Myocyte (in vitro differentiated cells): ENCODE measurements at regions not wholly inside any gene's neighbourhood (a gene's known extent, or its start where the extent isn't known, plus 50 kb on each side); places are given as distances from the start of the nearest gene placed in this dataset.
"Not testable (repeated sequence)": the region's sequence is repeated elsewhere in the genome, so short reads cannot be mapped to it uniquely, and the experiment has no call there.

Experiments used
- DNase-seq: peaks from one replicate; pipeline ENCODE4 v3.0.0-alpha.2; 2012; ENCODE audit warnings: low read depth

DNA sequence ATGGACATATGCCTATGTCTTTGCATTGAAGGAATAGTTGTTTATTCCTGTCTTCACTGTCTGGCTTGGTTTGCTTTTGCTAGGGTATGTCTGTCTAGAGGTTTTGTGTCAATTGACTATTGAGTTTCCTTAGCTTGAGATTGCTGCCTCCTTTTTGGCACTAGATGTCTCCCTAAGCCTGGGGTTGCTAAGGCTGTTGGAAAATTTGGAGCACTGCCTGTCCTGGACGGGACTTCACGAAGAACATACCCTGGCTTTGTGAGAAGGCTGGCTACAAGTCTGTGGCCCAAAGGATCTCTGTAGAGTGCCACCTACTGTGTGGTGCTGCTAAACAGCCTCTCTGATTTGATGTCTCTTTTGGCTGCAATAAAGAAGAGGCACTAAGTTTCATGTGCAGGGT, 183.8 kb upstream of the NUDT10 start:
- no peak for DNase-seq

DNA sequence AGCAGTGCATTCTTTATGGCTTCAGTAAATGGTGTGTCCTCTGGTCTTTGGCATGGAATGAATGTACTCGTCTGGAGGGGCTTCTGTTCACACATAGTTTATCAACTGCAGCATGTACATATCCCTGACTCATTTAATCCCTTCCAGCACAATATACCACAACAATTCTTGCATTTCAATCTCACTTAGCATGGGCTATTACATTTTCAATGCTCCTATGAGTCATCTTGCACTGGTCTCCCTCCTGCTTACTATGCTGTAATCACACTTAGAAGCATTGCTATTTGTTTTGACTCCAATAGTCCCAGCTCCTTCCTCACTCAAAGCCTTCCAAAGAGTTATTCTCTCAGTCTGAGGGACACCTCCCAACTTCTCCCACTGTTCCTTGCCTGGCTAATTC, 180.9 kb upstream of the NUDT10 start:
- DNase-seq, result no peak

DNA sequence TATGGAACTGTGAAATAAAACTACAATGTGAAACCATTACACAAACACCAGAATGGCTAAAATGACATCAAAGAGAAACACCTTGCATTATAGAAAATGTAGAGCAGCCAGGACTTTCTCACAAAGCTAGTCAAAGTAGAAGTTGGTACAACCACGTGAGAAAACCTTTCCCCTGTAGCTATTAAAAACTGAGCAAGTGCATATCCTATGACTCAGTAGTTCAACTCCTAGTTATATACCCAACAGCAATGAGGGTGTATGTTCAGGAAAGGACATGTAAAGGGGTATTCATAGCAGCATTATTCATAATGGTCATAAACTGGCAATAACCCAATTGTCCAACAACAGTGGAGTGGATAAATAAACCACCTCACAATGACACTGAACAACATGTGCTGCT, 177.5 kb upstream of the NUDT10 start:
- no peak for DNase-seq

DNA sequence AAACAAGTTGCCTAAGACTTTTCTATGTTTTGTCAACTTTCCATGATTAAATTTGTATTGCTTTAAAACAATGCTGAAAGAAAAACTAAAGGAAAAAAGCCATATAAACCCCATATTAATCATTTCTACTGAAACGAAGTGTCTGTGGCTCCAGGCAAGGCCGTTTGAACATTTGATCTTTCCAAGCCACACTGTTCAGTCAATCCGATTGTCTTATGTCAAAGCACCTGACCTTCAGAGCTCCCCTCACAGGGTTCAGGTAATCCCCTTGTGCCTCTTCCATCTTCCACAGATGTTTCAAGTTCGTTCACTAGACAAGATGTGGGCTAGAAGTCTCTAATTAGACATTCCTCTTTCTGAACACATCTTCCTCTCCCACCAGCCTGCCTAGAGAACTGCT, 177.1 kb upstream of the NUDT10 start:
- no peak for DNase-seq

DNA sequence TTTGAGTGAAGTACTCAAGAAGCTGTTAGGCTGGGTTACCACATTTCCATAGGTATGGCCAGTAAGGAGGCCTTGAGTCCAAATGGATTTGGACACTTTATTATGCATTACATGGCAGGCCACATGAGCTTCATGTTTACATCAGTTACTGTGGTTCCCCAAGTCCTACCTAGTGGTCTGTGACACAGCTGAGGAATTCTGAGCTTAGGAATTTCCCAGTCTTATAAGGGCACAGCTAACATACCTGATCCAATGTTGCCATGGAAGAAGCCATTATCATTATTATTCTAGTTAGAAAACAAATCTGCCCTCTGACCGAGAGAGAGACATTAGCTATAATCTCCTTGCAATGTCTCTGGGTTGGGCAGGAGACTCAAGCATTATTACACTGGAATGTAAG, 174.4 kb upstream of the NUDT10 start:
- DNase-seq, result no peak

DNA sequence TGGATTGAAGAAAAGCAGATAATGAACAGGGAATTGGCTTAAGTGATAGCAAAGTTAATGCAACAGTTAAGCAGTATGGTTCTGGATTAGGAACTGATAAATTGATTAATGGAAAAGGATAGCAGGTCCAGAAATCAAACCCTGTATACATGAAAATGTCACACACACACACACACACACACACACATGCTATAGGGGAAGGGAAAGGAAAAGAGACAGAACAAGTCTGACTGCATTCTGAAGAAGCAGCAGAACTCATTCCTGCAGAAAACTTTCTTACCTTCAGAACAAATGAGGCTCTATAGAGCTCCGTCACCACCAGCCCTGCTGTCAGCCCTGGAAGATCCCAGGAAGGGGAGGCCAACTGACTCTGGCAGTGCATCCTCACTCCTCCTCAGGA, 173.2 kb upstream of the NUDT10 start:
- DNase-seq, result not testable (repeated sequence)

DNA sequence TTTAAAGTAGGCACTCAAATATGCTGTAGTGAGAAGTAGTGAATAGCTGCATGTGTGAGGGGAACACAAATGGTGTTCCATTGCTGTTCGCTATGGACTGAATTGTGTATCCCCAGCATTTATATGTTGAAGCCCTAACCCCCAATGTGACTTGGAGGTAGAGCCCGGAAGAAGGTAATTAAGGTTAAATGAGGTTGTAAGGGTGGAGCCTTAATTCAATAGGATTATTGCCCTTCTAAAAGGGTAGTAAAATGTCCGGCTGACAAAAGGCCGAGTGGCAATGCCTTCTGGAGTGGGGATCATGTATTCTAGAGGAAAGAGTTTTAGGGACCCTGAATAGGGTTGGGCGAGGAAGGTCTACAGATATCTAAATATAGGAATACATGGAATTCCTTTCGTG, 168.9 kb upstream of the NUDT10 start:
- no peak for DNase-seq

DNA sequence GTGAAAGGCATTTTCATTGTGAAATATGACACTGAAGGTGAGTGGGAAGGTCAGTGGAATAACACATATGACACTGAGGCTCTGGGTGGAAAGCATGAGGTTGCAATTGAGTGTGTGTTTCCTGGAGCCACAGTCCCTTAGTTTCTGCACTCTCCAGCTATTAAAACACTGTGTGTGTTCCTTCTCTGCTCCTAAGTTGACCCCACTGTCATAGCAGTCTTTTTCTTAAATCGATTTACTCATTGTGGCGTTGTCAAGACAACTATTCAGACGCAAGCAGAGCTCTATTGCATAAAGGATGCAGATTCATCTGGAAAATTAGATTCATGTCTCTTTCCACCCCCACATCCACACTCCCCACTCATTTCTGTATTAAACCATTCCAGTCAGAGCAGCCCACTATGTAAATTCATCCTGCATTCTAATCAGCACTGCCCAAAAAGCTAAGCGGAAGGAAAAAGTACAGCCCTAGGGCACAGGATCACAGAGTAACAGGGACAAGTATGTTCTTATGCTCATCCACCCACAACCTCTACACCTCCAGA, 154.2 kb upstream of the NUDT10 start:
- DNase-seq, result not testable (repeated sequence)

DNA sequence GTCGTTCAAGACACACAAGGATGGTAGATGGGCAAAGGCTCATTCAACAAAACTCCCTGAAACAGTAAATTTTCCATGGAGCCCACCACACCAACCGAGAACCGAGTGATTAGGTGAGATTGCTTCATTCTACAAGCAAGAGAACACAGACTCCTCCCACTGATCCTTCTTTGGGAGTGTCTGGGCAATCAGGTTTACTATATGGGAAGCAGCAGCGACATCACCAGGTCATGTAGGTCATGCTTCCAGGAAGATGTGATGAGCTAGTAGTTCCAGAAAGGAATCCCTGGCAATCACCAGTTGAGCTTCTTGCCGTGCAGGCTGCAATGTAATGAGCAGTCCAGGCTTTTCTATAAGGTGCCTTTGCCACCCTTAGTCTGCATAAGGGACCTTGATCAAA, 152.8 kb upstream of the NUDT10 start:
- DNase-seq, result not testable (repeated sequence)

DNA sequence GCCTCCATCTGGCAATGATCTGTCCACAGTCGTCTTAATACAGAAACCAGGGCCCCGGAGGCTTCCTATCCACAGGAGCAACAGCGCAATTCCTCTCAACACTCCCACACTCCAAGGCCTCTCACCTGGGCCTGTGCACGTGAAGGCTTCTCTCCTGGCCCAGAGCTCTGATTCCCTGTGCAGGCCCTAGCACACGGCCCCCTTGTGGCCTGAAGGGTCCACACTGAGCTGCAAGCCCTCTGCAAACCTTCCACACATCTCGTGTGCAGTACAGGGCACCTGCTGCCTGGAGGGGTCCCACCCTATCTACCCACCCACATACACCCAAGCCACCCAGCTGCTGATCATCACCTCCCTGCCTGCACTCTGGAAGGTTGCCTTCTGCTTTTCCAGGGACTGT, 150.1 kb upstream of the NUDT10 start:
- no peak for DNase-seq

DNA sequence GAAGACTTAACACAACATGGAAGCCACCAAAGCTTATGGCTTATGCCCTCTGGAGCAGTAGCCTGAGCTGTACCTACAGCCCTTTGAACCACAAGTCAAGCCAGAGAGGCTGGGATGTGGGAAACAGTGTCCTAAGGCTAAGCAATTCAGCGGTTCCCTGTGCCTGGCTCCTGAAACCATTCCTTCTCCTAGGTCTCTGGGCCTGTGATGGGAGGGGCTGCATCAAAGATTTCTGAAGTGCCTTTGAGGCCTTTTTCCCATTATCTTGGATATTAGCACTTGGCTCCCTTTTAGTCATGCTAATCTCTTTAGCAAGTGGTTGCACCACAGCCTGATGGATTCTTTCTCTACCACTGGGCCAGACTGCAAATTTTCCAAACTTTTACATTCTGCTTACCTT, 140.5 kb upstream of the NUDT10 start:
- no peak for DNase-seq

DNA sequence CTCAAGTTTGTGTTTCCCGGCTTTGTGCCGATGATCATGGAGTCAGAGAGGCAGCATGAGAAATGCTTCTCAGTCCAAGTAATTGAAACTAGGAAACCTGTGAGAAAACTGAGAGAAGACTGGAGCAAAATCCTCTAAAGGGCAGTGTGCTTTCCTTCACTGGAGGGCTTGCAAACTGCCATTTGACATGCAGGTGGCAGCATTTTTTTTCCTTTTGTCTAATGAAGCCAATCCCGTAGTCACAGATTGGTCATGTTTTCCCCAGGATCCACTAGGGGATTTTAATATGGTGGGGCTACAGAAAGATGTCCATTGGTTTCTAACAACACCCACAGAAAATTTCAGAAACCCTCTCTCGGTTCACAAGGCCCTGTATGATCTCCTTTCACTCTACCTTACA, 117.4 kb upstream of the NUDT10 start:
- no peak for DNase-seq

DNA sequence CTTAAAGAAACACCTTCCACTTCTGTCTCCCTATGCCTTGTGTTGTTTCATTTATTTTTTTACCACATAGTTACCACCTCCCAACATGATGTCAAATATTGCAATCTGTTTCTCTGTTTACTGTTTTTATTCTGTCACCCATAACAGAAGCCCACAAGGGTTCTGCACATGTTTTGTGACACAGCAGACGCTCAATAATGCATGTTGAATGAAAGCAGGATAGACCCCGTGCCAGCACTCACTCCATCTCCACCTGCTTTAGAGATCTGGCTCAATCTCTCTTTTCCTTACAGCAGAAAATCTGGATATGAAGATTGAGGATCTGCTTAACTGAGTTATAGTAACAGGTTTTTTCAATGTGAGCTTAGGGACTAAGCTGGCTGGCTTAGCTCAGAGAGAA, 116.8 kb upstream of the NUDT10 start:
- no peak for DNase-seq

DNA sequence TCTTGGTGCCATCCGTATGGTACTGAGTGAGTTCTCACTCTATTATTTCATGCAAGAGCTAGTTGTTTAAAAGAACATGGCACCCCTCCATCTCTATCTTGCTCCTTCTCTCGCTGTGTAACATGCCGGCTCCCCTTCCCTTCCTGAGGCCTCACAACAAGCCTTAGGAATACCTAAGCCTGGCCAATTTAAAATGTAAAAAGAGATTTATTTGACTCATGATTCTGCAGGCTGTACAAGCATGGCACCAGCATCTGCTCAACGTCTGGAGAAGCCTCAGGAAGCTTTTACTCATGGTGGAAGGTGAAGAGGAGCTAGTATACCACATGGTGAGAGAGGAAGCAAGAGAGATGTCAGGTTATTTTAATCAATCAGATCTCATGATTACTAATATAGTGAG, 90.4 kb upstream of the NUDT10 start:
- DNase-seq, result no peak

DNA sequence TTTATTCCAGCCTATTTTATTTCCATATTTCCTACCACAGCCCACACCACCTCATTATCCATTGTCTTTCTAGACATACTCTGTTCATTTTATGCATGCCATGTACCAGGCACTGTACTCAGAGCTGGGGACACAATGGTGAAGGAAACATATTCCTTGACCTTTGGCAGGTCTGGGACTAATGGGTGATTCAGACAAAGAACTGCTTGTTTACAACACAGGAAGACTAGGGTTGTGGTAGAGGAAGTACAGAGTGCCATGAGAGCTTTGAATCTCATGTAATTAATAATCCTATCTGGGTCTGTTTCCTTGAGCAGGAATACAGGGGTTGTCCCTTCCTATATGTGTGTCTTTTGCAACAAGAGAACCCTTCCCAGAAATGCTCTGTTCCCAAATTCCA, 75.1 kb upstream of the NUDT10 start:
- DNase-seq, result no peak

DNA sequence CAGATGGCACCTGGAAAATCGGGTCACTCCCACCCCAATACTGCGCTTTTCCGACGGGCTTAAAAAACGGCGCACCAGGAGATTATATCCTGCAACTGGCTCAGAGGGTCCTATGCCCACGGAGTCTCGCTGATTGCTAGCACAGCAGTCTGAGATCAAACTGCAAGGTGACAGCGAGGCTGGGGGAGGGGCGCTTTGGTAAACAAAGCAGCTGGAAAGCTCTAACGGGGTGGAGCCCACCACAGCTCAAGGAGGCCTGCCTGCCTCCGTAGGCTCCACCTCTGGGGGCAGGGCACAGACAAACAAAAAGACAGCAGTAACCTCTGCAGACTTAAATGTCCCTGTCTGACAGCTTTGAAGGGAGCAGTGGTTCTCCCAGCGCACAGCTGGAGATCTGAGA, 70.4 kb upstream of the NUDT10 start:
- DNase-seq, result not testable (repeated sequence)

DNA sequence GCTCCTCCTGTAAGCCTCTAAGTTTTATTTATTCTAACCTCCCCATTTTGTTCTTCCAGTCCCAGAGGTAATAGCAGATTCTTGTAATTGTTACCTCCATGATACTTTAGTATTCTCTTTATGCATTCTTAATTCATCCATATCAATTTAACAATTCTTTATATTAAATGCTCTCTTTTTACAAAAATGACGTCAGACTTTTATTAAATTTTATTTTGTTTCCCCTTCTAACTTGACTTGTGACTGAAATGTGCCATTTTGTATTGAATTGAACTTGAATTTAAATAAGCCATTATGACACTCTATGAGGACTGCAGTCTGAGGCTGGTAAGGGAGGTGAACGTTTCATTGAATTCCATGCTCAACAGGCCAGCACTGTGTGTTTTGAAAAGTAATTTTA, 60.0 kb upstream of the NUDT10 start:
- DNase-seq, result no peak

DNA sequence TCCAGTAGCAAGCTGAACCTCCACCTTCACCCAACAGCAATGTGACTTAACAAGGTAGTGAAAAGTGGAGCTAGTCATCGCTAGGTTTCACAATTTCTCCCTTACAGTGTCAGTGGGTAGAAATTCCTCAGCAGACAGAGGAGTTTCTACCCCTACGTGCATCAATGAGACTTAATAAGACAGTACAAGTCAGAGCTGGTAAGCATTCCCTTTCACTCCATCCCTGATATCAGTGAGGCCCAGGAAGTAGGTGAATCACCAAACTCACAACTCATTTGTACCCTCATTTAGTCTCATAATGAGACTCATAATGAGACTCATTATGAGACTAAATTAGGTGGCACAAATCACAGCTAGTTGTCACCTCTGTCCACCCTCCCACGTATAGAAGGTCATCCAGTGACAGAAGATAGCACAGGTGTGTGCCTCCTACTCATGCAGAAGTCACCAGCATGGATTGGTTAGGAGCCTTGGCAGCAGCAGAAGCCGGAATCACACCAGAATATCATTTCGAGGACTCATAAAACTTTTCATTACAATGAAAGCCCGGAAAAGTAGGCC, 50.8 kb upstream of the NUDT10 start:
- DNase-seq, result no peak
